ENCODE measurements at regions not wholly inside any gene's neighbourhood (a gene's known extent, or its start where the extent isn't known, plus 50 kb on each side); places are given as distances from the start of the nearest gene placed in this dataset.

- TF ChIP-seq EZH2 (IDR thresholded peaks at IDR 0.05; ENCODE audit: insufficient read depth, poor library complexity, severe bottlenecking) (no peak), EZH2phosphoT487 (IDR thresholded peaks at IDR 0.05; ENCODE audit: insufficient read depth, low read depth) (no peak)
Measured at GRCh38 chr7:79668292-79668691, 214.8 kb upstream of the MAGI2 start.

Measured in GM23248 (cell line).